ENCODE measurements at regions not wholly inside any gene's neighbourhood (a gene's known extent, or its start where the extent isn't known, plus 50 kb on each side); places are given as distances from the start of the nearest gene placed in this dataset.
"Not testable (repeated sequence)": the region's sequence is repeated elsewhere in the genome, so short reads cannot be mapped to it uniquely, and the experiment has no call there.

- H3K4me3 ChIP-seq (ENCODE audit: low read depth, low read length); H3K27ac ChIP-seq (ENCODE audit: low read depth, low read length); H3K27me3 ChIP-seq (ENCODE audit: control insufficient read depth, insufficient read depth, low read length); H3K9me3 ChIP-seq (ENCODE audit: control insufficient read depth, insufficient read depth, low read length); DNase-seq (ENCODE audit: low read depth, low spot score); POLR2A ChIA-PET; CTCF ChIA-PET: not testable (repeated sequence)
Measured at GRCh38 chr9:65566018-65566417, 109.7 kb upstream of the ZNG1E start.

- DNase-seq (ENCODE audit: low read depth, low spot score); POLR2A ChIA-PET; CTCF ChIA-PET; H3K4me3 ChIP-seq (ENCODE audit: low read depth, low read length); H3K9me3 ChIP-seq (ENCODE audit: control insufficient read depth, insufficient read depth, low read length); H3K27me3 ChIP-seq (ENCODE audit: control insufficient read depth, insufficient read depth, low read length); H3K27ac ChIP-seq (ENCODE audit: low read depth, low read length): not testable (repeated sequence)
Measured at GRCh38 chr9:65519018-65519417, 156.7 kb upstream of the ZNG1E start.

GRCh38 chr9:65514465-65514864 is 161.3 kb upstream of the ZNG1E start:
- DNase-seq (ENCODE audit: low read depth, low spot score); CTCF ChIA-PET; POLR2A ChIA-PET: not testable (repeated sequence)

GRCh38 chr9:65507897-65508296 is 167.8 kb upstream of the ZNG1E start:
- H3K9me3 ChIP-seq (ENCODE audit: control insufficient read depth, insufficient read depth, low read length); POLR2A ChIA-PET; DNase-seq (ENCODE audit: low read depth, low spot score); H3K27ac ChIP-seq (ENCODE audit: low read depth, low read length); H3K27me3 ChIP-seq (ENCODE audit: control insufficient read depth, insufficient read depth, low read length); CTCF ChIA-PET; H3K4me3 ChIP-seq (ENCODE audit: low read depth, low read length): not testable (repeated sequence)

More at GRCh38 chr9:65514465-65514864, 161.3 kb upstream of the ZNG1E start:
- H3K27me3 ChIP-seq (ENCODE audit: control insufficient read depth, insufficient read depth, low read length); H3K4me3 ChIP-seq (ENCODE audit: low read depth, low read length); H3K27ac ChIP-seq (ENCODE audit: low read depth, low read length); H3K9me3 ChIP-seq (ENCODE audit: control insufficient read depth, insufficient read depth, low read length): not testable (repeated sequence)

GRCh38 chr9:65504686-65505085 is 171.0 kb upstream of the ZNG1E start:
- POLR2A ChIA-PET; DNase-seq (ENCODE audit: low read depth, low spot score); H3K27ac ChIP-seq (ENCODE audit: low read depth, low read length); H3K9me3 ChIP-seq (ENCODE audit: control insufficient read depth, insufficient read depth, low read length); H3K27me3 ChIP-seq (ENCODE audit: control insufficient read depth, insufficient read depth, low read length); CTCF ChIA-PET; H3K4me3 ChIP-seq (ENCODE audit: low read depth, low read length): not testable (repeated sequence)

GRCh38 chr9:65503696-65504095 is 172.0 kb upstream of the ZNG1E start:
- H3K4me3 ChIP-seq (ENCODE audit: low read depth, low read length); CTCF ChIA-PET; H3K9me3 ChIP-seq (ENCODE audit: control insufficient read depth, insufficient read depth, low read length); H3K27ac ChIP-seq (ENCODE audit: low read depth, low read length); DNase-seq (ENCODE audit: low read depth, low spot score); H3K27me3 ChIP-seq (ENCODE audit: control insufficient read depth, insufficient read depth, low read length); POLR2A ChIA-PET: not testable (repeated sequence)

- H3K4me3 ChIP-seq (ENCODE audit: low read depth, low read length); CTCF ChIA-PET; H3K27ac ChIP-seq (ENCODE audit: low read depth, low read length); DNase-seq (ENCODE audit: low read depth, low spot score); POLR2A ChIA-PET; H3K27me3 ChIP-seq (ENCODE audit: control insufficient read depth, insufficient read depth, low read length): not testable (repeated sequence)
- peaks cover 30% of the 10 kb centered on the region for H3K9me3 ChIP-seq (ENCODE audit: control insufficient read depth, insufficient read depth, low read length)
Measured at GRCh38 chr9:65482890-65483289, 192.8 kb upstream of the ZNG1E start.

- DNase-seq (ENCODE audit: low read depth, low spot score); H3K27me3 ChIP-seq (ENCODE audit: control insufficient read depth, insufficient read depth, low read length); POLR2A ChIA-PET; CTCF ChIA-PET; H3K4me3 ChIP-seq (ENCODE audit: low read depth, low read length); H3K27ac ChIP-seq (ENCODE audit: low read depth, low read length): not testable (repeated sequence)
- peaks cover 30% of the 10 kb centered on the region for H3K9me3 ChIP-seq (ENCODE audit: control insufficient read depth, insufficient read depth, low read length)
Measured at GRCh38 chr9:65481291-65481690, 194.4 kb upstream of the ZNG1E start.

- DNase-seq (ENCODE audit: low read depth, low spot score); CTCF ChIA-PET; H3K27me3 ChIP-seq (ENCODE audit: control insufficient read depth, insufficient read depth, low read length); H3K27ac ChIP-seq (ENCODE audit: low read depth, low read length); POLR2A ChIA-PET; H3K4me3 ChIP-seq (ENCODE audit: low read depth, low read length): not testable (repeated sequence)
- peaks cover 35% of the 10 kb centered on the region for H3K9me3 ChIP-seq (ENCODE audit: control insufficient read depth, insufficient read depth, low read length)
Measured at GRCh38 chr9:65474891-65475290, 189.9 kb upstream of the FOXD4L5 start.

GRCh38 chr9:65473059-65473822 is 188.2 kb upstream of the FOXD4L5 start:
- H3K27me3 ChIP-seq (ENCODE audit: control insufficient read depth, insufficient read depth, low read length); POLR2A ChIA-PET; DNase-seq (ENCODE audit: low read depth, low spot score); CTCF ChIA-PET; H3K4me3 ChIP-seq (ENCODE audit: low read depth, low read length); H3K27ac ChIP-seq (ENCODE audit: low read depth, low read length): not testable (repeated sequence)
- peaks cover 36% of the 10 kb centered on the region for H3K9me3 ChIP-seq (ENCODE audit: control insufficient read depth, insufficient read depth, low read length)

- H3K27ac ChIP-seq (ENCODE audit: low read depth, low read length); CTCF ChIA-PET; POLR2A ChIA-PET; H3K4me3 ChIP-seq (ENCODE audit: low read depth, low read length); DNase-seq (ENCODE audit: low read depth, low spot score); H3K27me3 ChIP-seq (ENCODE audit: control insufficient read depth, insufficient read depth, low read length): not testable (repeated sequence)
- peaks cover 48% of the 10 kb centered on the region for H3K9me3 ChIP-seq (ENCODE audit: control insufficient read depth, insufficient read depth, low read length)
Measured at GRCh38 chr9:65471106-65471505, 186.1 kb upstream of the FOXD4L5 start.

- H3K9me3 ChIP-seq (ENCODE audit: control insufficient read depth, insufficient read depth, low read length) = peaks cover 39% of the 10 kb centered on the region
- H3K27me3 ChIP-seq (ENCODE audit: control insufficient read depth, insufficient read depth, low read length); H3K27ac ChIP-seq (ENCODE audit: low read depth, low read length); POLR2A ChIA-PET; H3K4me3 ChIP-seq (ENCODE audit: low read depth, low read length); CTCF ChIA-PET; DNase-seq (ENCODE audit: low read depth, low spot score): not testable (repeated sequence)
Measured at GRCh38 chr9:65466911-65467734, 182.1 kb upstream of the FOXD4L5 start.

Data from AG04450 (cell line).